ENCODE measurements at regions not wholly inside any gene's neighbourhood (a gene's known extent, or its start where the extent isn't known, plus 50 kb on each side); places are given as distances from the start of the nearest gene placed in this dataset.
A peak's percentile ranks its signal among the peaks of the same experiment; 100 is the strongest.

GRCh38 chr12:19572920-19573558 lies 133.7 kb downstream of the AEBP2 start:
- no peaks in the 10 kb centered on the region for H3K79me2 ChIP-seq (ENCODE audit: low read length)
- H3K27ac ChIP-seq (ENCODE audit: low read length) = no peak overlapping the region
- no peak overlapping the region for H3K9ac ChIP-seq (ENCODE audit: low read length)
- H3K9me3 ChIP-seq (ENCODE audit: insufficient read depth, low read length) = no peaks in the 10 kb centered on the region
- no peaks in the 10 kb centered on the region for H3K36me3 ChIP-seq (replicated peaks; ENCODE audit: low read depth, low read length)
- no peak overlapping the region for H3K4me2 ChIP-seq (ENCODE audit: low read length)
- no peaks in the 10 kb centered on the region for H3K27me3 ChIP-seq (ENCODE audit: low read depth, low read length)
- H4K20me1 ChIP-seq (ENCODE audit: insufficient read depth, low read length) = no peaks in the 10 kb centered on the region
- TF ChIP-seq, protein P1, sequence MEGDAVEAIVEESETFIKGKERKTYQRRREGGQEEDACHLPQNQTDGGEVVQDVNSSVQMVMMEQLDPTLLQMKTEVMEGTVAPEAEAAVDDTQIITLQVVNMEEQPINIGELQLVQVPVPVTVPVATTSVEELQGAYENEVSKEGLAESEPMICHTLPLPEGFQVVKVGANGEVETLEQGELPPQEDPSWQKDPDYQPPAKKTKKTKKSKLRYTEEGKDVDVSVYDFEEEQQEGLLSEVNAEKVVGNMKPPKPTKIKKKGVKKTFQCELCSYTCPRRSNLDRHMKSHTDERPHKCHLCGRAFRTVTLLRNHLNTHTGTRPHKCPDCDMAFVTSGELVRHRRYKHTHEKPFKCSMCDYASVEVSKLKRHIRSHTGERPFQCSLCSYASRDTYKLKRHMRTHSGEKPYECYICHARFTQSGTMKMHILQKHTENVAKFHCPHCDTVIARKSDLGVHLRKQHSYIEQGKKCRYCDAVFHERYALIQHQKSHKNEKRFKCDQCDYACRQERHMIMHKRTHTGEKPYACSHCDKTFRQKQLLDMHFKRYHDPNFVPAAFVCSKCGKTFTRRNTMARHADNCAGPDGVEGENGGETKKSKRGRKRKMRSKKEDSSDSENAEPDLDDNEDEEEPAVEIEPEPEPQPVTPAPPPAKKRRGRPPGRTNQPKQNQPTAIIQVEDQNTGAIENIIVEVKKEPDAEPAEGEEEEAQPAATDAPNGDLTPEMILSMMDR (IDR thresholded peaks at IDR 0.05; ENCODE audit: low read depth, low read length) = peak; percentile 79
- no peak for TF ChIP-seq EZH2phosphoT487 (IDR thresholded peaks at IDR 0.05; ENCODE audit: low read depth)
- 0 out of 2 replicates have a peak, but pooled peaks cover 3% of the 10 kb centered on the region for H3K4me1 ChIP-seq (ENCODE audit: low read length)
- H3K4me3 ChIP-seq (ENCODE audit: low read length) = no peak overlapping the region
- no peak overlapping the region; the same call in 1 of the 2 replicates for H2AFZ ChIP-seq (ENCODE audit: low read depth, low read length)

- no peaks in the 10 kb centered on the region for H3K79me2 ChIP-seq (ENCODE audit: low read length)
- H3K4me3 ChIP-seq (ENCODE audit: low read length) = no peak overlapping the region
- no peak overlapping the region for H3K4me2 ChIP-seq (ENCODE audit: low read length)
- TF ChIP-seq EZH2phosphoT487 (IDR thresholded peaks at IDR 0.05; ENCODE audit: low read depth) = no peak
- TF ChIP-seq, protein P1 (IDR thresholded peaks at IDR 0.05; ENCODE audit: low read depth, low read length) = no peak
- H3K9ac ChIP-seq (ENCODE audit: low read length) = no peak overlapping the region
- 0 out of 2 replicates have a peak, but pooled peaks cover 3% of the 10 kb centered on the region for H3K4me1 ChIP-seq (ENCODE audit: low read length)
- H4K20me1 ChIP-seq (ENCODE audit: insufficient read depth, low read length) = no peaks in the 10 kb centered on the region
- H3K27ac ChIP-seq (ENCODE audit: low read length) = no peak overlapping the region
- H3K9me3 ChIP-seq (ENCODE audit: insufficient read depth, low read length) = no peaks in the 10 kb centered on the region
- no peak overlapping the region for H2AFZ ChIP-seq (ENCODE audit: low read depth, low read length)
- no peaks in the 10 kb centered on the region for H3K36me3 ChIP-seq (replicated peaks; ENCODE audit: low read depth, low read length)
- no peaks in the 10 kb centered on the region for H3K27me3 ChIP-seq (ENCODE audit: low read depth, low read length)
Measured at GRCh38 chr12:19573866-19574265, 134.6 kb downstream of the AEBP2 start.

- Histone ChIP-seq H4K20me1 (ENCODE audit: insufficient read depth, low read length) (no peaks in the 10 kb centered on the region), H3K9me3 (ENCODE audit: insufficient read depth, low read length) (no peaks in the 10 kb centered on the region), H3K27me3 (ENCODE audit: low read depth, low read length) (no peaks in the 10 kb centered on the region), H3K79me2 (ENCODE audit: low read length) (no peaks in the 10 kb centered on the region), H2AFZ (ENCODE audit: low read depth, low read length) (no peak overlapping the region), H3K4me2 (ENCODE audit: low read length) (no peak overlapping the region), H3K4me1 (ENCODE audit: low read length) (0 out of 2 replicates have a peak, but pooled peaks cover 3% of the 10 kb centered on the region), H3K27ac (ENCODE audit: low read length) (no peak overlapping the region), H3K36me3 (replicated peaks; ENCODE audit: low read depth, low read length) (no peaks in the 10 kb centered on the region), H3K9ac (ENCODE audit: low read length) (no peak overlapping the region), H3K4me3 (ENCODE audit: low read length) (no peak overlapping the region)
- TF ChIP-seq EZH2phosphoT487 (IDR thresholded peaks at IDR 0.05; ENCODE audit: low read depth) = no peak
- TF ChIP-seq, protein P1 (IDR thresholded peaks at IDR 0.05; ENCODE audit: low read depth, low read length) = no peak
Measured at GRCh38 chr12:19574601-19575000, 135.3 kb downstream of the AEBP2 start.

DNA sequence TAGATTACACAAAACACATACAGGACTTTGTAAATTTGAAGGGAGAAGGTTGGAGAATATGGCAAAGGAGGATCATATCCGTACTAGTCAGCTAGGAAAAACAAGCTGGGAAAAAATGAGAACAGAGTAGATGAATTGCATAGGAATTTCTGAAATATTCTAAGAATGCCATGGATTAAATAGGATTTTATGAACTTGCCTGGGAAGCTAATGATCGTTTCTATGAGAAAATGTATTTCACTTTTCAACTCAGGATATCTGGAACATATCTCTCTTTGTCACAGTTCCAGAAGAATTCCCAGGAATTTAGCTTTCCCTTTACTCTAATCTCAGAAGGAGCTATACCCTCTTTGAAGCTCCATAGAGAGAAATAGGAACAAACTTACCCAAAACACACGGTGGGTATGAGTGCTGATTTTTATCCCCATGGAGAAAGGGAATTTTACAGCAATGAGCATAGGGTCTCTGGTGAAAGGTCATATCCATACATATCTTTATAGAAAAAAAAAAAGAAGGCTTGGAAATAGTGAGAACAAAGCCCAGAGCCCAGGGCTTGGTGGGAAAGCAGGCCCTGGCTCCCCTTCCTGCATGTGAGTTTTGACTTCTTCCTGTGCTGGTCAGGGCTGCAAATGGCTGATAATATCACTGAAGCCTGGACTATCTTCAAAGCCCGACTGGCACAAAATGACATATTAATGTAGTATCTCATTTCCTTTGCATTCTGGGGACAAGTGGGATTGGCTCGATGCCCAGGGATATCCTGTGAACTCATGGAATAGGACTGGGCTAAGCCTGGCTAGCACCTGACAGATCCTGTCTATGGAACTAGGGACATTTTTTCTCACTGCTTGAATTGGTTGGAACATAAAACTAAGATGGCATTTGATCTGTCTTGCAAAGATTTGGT lies 136.3 kb downstream of the AEBP2 start:
- Histone ChIP-seq H3K4me1 (ENCODE audit: low read length) (0 out of 2 replicates have a peak, but pooled peaks cover 3% of the 10 kb centered on the region), H3K4me2 (ENCODE audit: low read length) (no peak overlapping the region), H3K9ac (ENCODE audit: low read length) (no peak overlapping the region), H3K4me3 (ENCODE audit: low read length) (no peak overlapping the region), H3K9me3 (ENCODE audit: insufficient read depth, low read length) (no peaks in the 10 kb centered on the region), H2AFZ (ENCODE audit: low read depth, low read length) (no peak overlapping the region), H3K27ac (ENCODE audit: low read length) (no peak overlapping the region), H3K36me3 (replicated peaks; ENCODE audit: low read depth, low read length) (no peaks in the 10 kb centered on the region), H4K20me1 (ENCODE audit: insufficient read depth, low read length) (no peaks in the 10 kb centered on the region), H3K27me3 (ENCODE audit: low read depth, low read length) (no peaks in the 10 kb centered on the region), H3K79me2 (ENCODE audit: low read length) (no peaks in the 10 kb centered on the region)
- TF ChIP-seq, protein P1 (IDR thresholded peaks at IDR 0.05; ENCODE audit: low read depth, low read length) = no peak

All from OCI-LY3 (cell line).